MV-4-11 (cell line): ENCODE measurements at regions not wholly inside any gene's neighbourhood (a gene's known extent, or its start where the extent isn't known, plus 50 kb on each side); places are given as distances from the start of the nearest gene placed in this dataset.

Experiments
- DNase-seq: peaks from one replicate; lab custom pipeline; 2025; lab: John Stamatoyannopoulos, UW

GRCh38 chr7:41367967-41368882 lies 334.7 kb downstream of the INHBA start:
- DNase-seq, result no peak

GRCh38 chr7:41351091-41351490 lies 351.8 kb downstream of the INHBA start:
- no peak for DNase-seq

GRCh38 chr7:41346878-41347277 lies 356.0 kb downstream of the INHBA start:
- DNase-seq, result no peak

GRCh38 chr7:41339913-41340676 lies 362.8 kb downstream of the INHBA start:
- DNase-seq, result no peak

GRCh38 chr7:41336981-41337380 lies 365.9 kb downstream of the INHBA start:
- no peak for DNase-seq

GRCh38 chr7:41336455-41336952 lies 366.4 kb downstream of the INHBA start:
- no peak for DNase-seq

GRCh38 chr7:41334071-41334862 lies 368.6 kb downstream of the INHBA start:
- no peak for DNase-seq

- DNase-seq, result no peak
Observed at GRCh38 chr7:41333511-41333910, 369.4 kb downstream of the INHBA start.

- no peak for DNase-seq
Observed at GRCh38 chr7:41331194-41331593, 371.7 kb downstream of the INHBA start.

GRCh38 chr7:41328544-41328943 lies 374.3 kb downstream of the INHBA start:
- no peak for DNase-seq

GRCh38 chr7:41328131-41328530 lies 374.8 kb downstream of the INHBA start:
- no peak for DNase-seq

- no peak for DNase-seq
Observed at GRCh38 chr7:41326616-41327015, 376.3 kb downstream of the INHBA start.

- no peak for DNase-seq
Observed at GRCh38 chr7:41323806-41324205, 379.1 kb downstream of the INHBA start.

GRCh38 chr7:41319581-41319980 lies 383.3 kb downstream of the INHBA start:
- DNase-seq, result no peak

- no peak for DNase-seq
Observed at GRCh38 chr7:41316410-41316809, 386.5 kb downstream of the INHBA start.

- no peak for DNase-seq
Observed at GRCh38 chr7:41315764-41316163, 387.1 kb downstream of the INHBA start.

- no peak for DNase-seq
Observed at GRCh38 chr7:41313171-41313570, 389.7 kb downstream of the INHBA start.

GRCh38 chr7:41312235-41312634 lies 390.7 kb downstream of the INHBA start:
- no peak for DNase-seq

GRCh38 chr7:41311301-41311700 lies 391.6 kb downstream of the INHBA start:
- no peak for DNase-seq

- DNase-seq, result no peak
Observed at GRCh38 chr7:41306486-41306885, 396.4 kb downstream of the INHBA start.

GRCh38 chr7:41305001-41305400 lies 397.9 kb downstream of the INHBA start:
- no peak for DNase-seq

GRCh38 chr7:41303709-41304108 lies 399.2 kb downstream of the INHBA start:
- no peak for DNase-seq
